Astrocyte of the spinal cord (primary cell): ENCODE measurements at regions not wholly inside any gene's neighbourhood (a gene's known extent, or its start where the extent isn't known, plus 50 kb on each side); places are given as distances from the start of the nearest gene placed in this dataset.

Experiments used
- DNase-seq: peaks from one replicate; pipeline ENCODE4 v3.0.0; 2011; ENCODE audit warnings: low read depth, low spot score
- H3K4me3 ChIP-seq: 2 replicates; pipeline ENCODE4 v1.5.1; 2011; ENCODE audit warnings: low read depth, mild to moderate bottlenecking, low read length, moderate library complexity
- CTCF ChIP-seq: IDR thresholded peaks from 2 replicates; pipeline ENCODE4 v1.5.1; 2012; ENCODE audit warnings: low read depth, mild to moderate bottlenecking, low read length, inconsistent platforms
- in situ Hi-C: cut with HindIII; loops from 2 replicates; pipeline ENCODE4 v1.10.0; 2017; ENCODE audit warnings: low sequenced_read_pairs

- H3K4me3 ChIP-seq: no peak overlapping the region
- DNase-seq: no peak
- in situ Hi-C loops: no loop called here
- TF ChIP-seq CTCF: no peak
Measured at GRCh38 chr3:13161771-13162535, 88.7 kb upstream of the IQSEC1 start.

- DNase-seq: no peak
- in situ Hi-C loops: no loop called here
- TF ChIP-seq CTCF: no peak
- H3K4me3 ChIP-seq: no peak overlapping the region
Measured at GRCh38 chr3:13161021-13161759, 88.0 kb upstream of the IQSEC1 start.

GRCh38 chr3:13160619-13161018, 87.4 kb upstream of the IQSEC1 start:
- DNase-seq: no peak
- TF ChIP-seq CTCF: no peak
- H3K4me3 ChIP-seq: no peak overlapping the region
- in situ Hi-C loops: no loop called here

GRCh38 chr3:13159890-13160289, 86.7 kb upstream of the IQSEC1 start:
- no peak overlapping the region for H3K4me3 ChIP-seq
- no peak for TF ChIP-seq CTCF
- DNase-seq: no peak
- in situ Hi-C loops: no loop called here

- no peak for DNase-seq
- TF ChIP-seq CTCF: no peak
- H3K4me3 ChIP-seq: no peak overlapping the region
- in situ Hi-C loops: no loop called here
Measured at GRCh38 chr3:13158871-13159270, 85.6 kb upstream of the IQSEC1 start.

- no peak for TF ChIP-seq CTCF
- in situ Hi-C loops: no loop called here
- DNase-seq: no peak
- H3K4me3 ChIP-seq: no peak overlapping the region
Measured at GRCh38 chr3:13158408-13158807, 85.2 kb upstream of the IQSEC1 start.
